ENCODE measurements at regions not wholly inside any gene's neighbourhood (a gene's known extent, or its start where the extent isn't known, plus 50 kb on each side); places are given as distances from the start of the nearest gene placed in this dataset.

DNA sequence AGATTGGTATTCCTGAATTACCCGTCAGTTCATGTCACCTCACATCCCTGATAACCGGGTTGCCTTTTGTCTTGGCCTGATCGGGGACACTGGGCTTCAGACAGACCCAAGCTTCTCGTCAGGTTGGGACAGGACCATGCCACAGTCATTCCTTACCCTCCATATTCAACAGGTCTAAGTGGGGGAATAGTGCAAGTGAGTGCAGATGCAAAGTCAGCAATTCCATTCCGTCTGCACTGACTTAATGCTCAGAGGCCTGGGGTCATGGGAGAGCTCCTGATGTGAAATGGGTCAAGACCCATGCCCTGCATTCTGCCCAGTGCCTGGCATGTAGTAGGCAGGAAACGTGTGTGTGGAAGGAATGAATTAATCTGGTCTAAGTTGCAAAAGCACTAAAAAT lies 95.4 kb upstream of the PITRM1 start:
- TF ChIP-seq, protein P1, sequence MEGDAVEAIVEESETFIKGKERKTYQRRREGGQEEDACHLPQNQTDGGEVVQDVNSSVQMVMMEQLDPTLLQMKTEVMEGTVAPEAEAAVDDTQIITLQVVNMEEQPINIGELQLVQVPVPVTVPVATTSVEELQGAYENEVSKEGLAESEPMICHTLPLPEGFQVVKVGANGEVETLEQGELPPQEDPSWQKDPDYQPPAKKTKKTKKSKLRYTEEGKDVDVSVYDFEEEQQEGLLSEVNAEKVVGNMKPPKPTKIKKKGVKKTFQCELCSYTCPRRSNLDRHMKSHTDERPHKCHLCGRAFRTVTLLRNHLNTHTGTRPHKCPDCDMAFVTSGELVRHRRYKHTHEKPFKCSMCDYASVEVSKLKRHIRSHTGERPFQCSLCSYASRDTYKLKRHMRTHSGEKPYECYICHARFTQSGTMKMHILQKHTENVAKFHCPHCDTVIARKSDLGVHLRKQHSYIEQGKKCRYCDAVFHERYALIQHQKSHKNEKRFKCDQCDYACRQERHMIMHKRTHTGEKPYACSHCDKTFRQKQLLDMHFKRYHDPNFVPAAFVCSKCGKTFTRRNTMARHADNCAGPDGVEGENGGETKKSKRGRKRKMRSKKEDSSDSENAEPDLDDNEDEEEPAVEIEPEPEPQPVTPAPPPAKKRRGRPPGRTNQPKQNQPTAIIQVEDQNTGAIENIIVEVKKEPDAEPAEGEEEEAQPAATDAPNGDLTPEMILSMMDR (IDR thresholded peaks at IDR 0.05; ENCODE audit: low read depth, low read length, missing control alignments), result no peak
- H3K4me3 ChIP-seq (replicated peaks; ENCODE audit: low read depth, low read length), result no peak overlapping the region
- no peak for DNase-seq (ENCODE audit: extremely low read depth, low read depth)

DNA sequence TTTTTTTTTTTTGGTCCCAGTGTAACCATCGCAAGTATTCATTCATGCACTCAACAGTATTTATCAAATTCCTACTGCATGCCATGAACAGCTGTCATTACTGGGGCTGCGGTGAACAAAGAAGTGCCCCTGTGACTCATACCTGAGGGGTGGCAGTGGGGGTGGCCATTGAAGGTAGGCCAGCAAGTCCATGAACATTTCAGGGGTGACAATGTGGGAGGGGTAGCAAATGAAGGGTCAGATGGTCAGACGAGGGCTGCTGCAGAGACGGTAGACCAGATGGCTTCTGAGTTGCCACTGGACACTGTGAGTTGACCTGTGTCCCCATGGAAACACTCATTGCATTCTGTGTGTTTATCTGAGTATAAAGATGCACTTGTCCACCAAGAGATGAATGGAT lies 92.5 kb upstream of the PITRM1 start:
- no peak overlapping the region for H3K4me3 ChIP-seq (replicated peaks; ENCODE audit: low read depth, low read length)
- DNase-seq (ENCODE audit: extremely low read depth, low read depth), result no peak

DNA sequence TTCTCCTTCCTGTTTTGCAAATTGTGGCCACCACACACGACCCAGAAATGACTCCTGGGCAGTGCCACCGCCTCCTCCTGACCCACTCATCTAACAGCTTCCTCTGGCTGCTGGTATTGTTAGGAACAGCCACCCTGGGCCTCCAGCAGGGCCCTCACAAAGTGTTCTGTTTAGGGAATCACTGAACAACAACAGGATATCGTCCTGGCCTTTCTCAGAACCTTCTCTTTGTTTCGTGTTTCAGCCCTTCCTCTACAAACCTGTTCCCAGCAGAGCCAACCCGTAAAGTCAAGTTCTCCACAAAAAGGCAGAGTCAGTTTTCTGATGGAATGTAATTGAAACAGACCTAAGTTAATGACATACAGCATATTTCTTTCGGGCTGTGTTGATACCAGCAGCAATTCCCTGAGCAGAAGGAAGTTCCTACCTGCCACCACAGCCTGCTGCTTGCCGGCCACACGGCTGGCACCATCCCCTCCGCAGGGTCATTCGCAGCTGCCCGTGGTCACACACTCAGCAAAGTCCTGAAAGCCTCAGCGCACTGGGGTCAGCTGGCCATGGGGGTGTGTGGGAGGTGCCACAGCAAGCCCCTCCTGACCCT lies 91.7 kb upstream of the PITRM1 start:
- H3K4me3 ChIP-seq (replicated peaks; ENCODE audit: low read depth, low read length), result no peak overlapping the region
- TF ChIP-seq, protein P1 (IDR thresholded peaks at IDR 0.05; ENCODE audit: low read depth, low read length, missing control alignments), result no peak
- DNase-seq (ENCODE audit: extremely low read depth, low read depth), result no peak

More for the DNA sequence above, 92.5 kb upstream of the PITRM1 start:
- TF ChIP-seq, protein P1 (IDR thresholded peaks at IDR 0.05; ENCODE audit: low read depth, low read length, missing control alignments), result no peak

DNA sequence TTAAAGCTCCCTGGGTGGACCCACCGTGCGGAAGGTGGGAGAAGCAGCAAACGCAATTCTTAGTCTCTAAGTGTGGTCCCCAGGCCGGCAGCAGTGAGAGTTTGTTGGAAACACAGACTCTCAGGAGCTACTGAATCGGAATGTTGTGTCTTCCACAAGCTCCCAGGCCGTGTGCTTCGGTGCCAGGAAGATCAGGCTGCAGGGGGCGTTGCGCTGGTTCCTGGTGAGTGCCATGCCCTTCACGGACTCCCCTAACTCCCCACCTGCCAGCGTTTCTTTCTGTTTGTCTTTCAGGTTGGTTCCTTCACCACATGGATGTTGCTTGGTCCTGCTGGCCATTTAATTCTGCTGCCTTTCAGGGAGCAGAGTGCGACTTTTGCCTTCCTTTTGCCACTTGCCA lies 91.2 kb upstream of the PITRM1 start:
- TF ChIP-seq, protein P1 (IDR thresholded peaks at IDR 0.05; ENCODE audit: low read depth, low read length, missing control alignments), result no peak
- no peak for DNase-seq (ENCODE audit: extremely low read depth, low read depth)
- H3K4me3 ChIP-seq (replicated peaks; ENCODE audit: low read depth, low read length), result no peak overlapping the region

DNA sequence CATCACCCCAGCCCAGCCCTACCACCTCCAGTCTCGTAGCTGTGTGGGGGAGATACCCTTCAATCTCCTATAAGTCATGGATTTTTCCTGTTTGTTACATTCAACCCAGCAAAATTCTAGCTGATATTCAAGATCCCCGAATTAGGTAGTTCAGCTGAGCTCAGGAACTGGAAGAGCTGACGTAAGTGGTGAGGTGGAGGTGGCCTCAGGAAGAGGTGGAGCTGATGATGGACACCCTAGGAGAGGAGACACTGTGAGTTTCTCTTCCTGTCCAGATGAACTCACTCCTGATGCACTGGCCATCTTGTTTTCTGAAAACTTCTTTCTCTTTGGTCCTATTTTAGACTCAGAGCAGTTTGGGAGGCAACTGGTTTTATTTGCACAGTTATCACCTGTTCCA lies 90.5 kb upstream of the PITRM1 start:
- H3K4me3 ChIP-seq (replicated peaks; ENCODE audit: low read depth, low read length), result no peak overlapping the region
- TF ChIP-seq, protein P1 (IDR thresholded peaks at IDR 0.05; ENCODE audit: low read depth, low read length, missing control alignments), result no peak
- DNase-seq (ENCODE audit: extremely low read depth, low read depth), result no peak

DNA sequence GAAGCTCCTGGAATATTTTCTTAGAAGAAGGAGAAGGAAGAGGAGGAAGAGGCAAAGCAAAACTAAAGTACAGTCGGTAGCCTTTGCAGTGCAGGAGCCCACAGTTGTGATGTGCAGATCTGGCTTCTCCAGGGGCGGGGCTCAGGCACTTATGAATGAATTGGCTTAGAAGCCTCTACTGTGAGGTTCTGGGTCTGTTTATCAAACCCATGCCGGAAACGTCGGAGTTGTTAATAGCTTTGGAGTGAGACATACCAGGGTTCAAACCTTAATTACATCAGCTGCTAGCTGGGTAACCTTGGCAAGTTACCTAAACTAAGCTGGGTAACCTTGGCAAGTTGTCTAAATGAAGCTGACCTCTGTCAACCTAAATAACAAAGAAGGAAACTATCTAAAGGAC lies 89.3 kb upstream of the PITRM1 start:
- H3K4me3 ChIP-seq (replicated peaks; ENCODE audit: low read depth, low read length), result no peak overlapping the region
- TF ChIP-seq, protein P1 (IDR thresholded peaks at IDR 0.05; ENCODE audit: low read depth, low read length, missing control alignments), result no peak
- no peak for DNase-seq (ENCODE audit: extremely low read depth, low read depth)
